Peyer's patch (tissue), 4 donors: ENCODE measurements at regions not wholly inside any gene's neighbourhood (a gene's known extent, or its start where the extent isn't known, plus 50 kb on each side); places are given as distances from the start of the nearest gene placed in this dataset.
"Not testable (repeated sequence)": the region's sequence is repeated elsewhere in the genome, so short reads cannot be mapped to it uniquely, and the experiment has no call there.

Experiments
- POLR2A ChIP-seq, 2 donors: fragments of 450-650 bp; IDR thresholded peaks; one replicate each; pipeline ENCODE4 v1.5.1; 2017; ENCODE audit warnings: antibody characterized with exemption in 2 of 2, mild to moderate bottlenecking in 2 of 2, moderate library complexity in 2 of 2
- TF ChIP-seq, protein P1 (sequence below), 6 experiments: fragments of 450-650 bp in 4 of 6; fragments of 200-600 bp in 2 of 6; sonication (generic) in 1 of 6; IDR thresholded peaks; one replicate each; pipeline ENCODE4 v1.5.1; 2017 to 2019; ENCODE audit warnings: antibody characterized with exemption in 6 of 6, mild to moderate bottlenecking in 3 of 6, moderate library complexity in 1 of 6

DNA sequence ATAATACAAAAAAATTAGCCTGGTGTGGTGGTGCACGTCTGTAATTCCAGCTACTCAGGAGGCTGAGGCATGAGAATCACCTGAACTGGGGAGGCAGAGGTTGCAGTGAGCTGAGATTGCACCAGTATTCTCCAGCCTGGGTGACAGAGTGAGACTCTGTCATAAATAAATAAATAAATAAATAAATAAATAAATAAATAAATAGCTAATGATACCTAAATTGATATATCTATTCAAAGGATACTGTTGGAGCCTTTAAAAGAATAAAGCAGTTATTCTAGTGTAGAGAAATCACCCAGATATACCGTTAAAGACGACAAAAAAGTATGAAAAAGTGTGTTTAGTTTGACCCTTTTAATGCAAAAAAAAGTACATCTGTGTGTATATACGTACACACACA, 155.6 kb downstream of the TXNL1 start:
- not testable (repeated sequence) for TF ChIP-seq POLR2A (IDR thresholded peaks at IDR 0.05)
- TF ChIP-seq, protein P1, sequence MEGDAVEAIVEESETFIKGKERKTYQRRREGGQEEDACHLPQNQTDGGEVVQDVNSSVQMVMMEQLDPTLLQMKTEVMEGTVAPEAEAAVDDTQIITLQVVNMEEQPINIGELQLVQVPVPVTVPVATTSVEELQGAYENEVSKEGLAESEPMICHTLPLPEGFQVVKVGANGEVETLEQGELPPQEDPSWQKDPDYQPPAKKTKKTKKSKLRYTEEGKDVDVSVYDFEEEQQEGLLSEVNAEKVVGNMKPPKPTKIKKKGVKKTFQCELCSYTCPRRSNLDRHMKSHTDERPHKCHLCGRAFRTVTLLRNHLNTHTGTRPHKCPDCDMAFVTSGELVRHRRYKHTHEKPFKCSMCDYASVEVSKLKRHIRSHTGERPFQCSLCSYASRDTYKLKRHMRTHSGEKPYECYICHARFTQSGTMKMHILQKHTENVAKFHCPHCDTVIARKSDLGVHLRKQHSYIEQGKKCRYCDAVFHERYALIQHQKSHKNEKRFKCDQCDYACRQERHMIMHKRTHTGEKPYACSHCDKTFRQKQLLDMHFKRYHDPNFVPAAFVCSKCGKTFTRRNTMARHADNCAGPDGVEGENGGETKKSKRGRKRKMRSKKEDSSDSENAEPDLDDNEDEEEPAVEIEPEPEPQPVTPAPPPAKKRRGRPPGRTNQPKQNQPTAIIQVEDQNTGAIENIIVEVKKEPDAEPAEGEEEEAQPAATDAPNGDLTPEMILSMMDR (IDR thresholded peaks at IDR 0.05) = not testable (repeated sequence)
